Neural progenitor cell (in vitro differentiated cells): ENCODE measurements at regions not wholly inside any gene's neighbourhood (a gene's known extent, or its start where the extent isn't known, plus 50 kb on each side); places are given as distances from the start of the nearest gene placed in this dataset.

ENCODE experiments used
- CTCF ChIP-seq: fragments of 200-600 bp; sonication (generic); IDR thresholded peaks from 2 replicates; pipeline ENCODE4 v1.5.1; 2017; ENCODE audit warnings: antibody characterized with exemption, mild to moderate bottlenecking
- EZH2 ChIP-seq: fragments of 200-600 bp; sonication (generic); IDR thresholded peaks from 2 replicates; pipeline ENCODE4 v1.6.1; 2017; ENCODE audit warnings: antibody characterized with exemption, mild to moderate bottlenecking, moderate library complexity
- EZH2phosphoT487 ChIP-seq: fragments of 200-600 bp; sonication (generic); IDR thresholded peaks from 2 replicates; pipeline ENCODE4 v1.6.1; 2017; ENCODE audit warnings: antibody characterized with exemption

- TF ChIP-seq CTCF (peak; percentile 72), EZH2 (no peak), EZH2phosphoT487 (no peak)
Measured at GRCh38 chr6:4210629-4211419, 75.4 kb upstream of the ECI2 start.
